ENCODE measurements at regions not wholly inside any gene's neighbourhood (a gene's known extent, or its start where the extent isn't known, plus 50 kb on each side); places are given as distances from the start of the nearest gene placed in this dataset.
"Not testable (repeated sequence)": the region's sequence is repeated elsewhere in the genome, so short reads cannot be mapped to it uniquely, and the experiment has no call there.

DNA sequence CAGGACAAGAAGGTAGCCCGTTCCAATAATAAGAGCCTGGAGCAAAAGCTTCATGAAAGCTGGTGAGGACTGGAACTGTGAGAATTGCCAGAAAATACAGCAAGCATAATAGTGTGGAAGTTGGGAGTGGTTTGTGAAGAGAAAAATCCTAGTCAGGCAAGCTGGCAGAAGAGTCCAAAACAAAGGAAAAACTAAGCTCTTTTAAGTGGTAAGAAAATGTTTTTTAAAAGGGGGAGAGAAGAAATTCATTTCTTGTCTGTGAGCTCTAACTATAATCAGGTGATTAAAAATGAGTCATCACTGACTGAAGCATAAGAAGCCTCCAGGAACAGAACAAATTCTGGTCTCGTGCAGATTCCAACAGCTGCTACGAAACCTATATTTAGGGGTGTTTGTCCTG lies 102.6 kb downstream of the CAAP1 start:
- no peak for DNase-seq (ENCODE audit: low read depth)

DNA sequence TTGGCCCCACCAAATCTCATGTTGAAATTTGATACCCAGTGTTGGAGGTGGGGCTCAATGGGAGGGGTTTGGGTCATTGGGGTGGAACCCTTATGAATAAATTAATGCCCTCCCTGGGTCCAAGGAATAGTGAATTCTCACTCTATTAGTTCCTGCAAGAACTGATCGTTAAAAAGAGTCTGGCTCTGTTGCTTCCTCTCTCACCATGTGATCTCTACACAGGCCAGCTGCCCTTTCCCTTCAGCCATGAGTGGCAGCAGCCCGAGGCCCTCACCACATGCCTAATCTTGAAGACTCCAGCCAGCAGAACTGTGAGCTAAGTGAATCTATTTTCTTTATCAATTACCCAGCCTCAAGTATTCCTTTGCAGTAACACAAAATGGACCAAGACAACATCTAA lies 106.0 kb downstream of the CAAP1 start:
- DNase-seq (ENCODE audit: low read depth), result no peak

DNA sequence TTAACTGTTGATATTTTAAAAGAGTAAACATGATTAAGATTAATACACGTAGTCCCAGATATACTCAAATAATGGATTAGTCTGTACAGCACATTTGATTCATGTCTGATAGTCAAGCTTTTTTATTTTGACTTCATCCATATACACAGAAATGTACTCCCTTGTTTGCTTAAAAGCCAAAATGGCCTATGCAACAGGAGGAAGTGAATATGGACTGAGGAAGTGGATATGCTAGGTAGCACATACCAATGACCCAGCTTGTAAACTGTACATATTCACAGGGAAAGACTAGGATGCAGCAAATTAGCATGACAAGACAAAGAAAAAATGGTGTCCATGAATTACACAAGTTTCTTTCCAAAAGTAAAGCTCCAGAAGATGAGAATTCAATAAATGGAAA lies 109.7 kb downstream of the CAAP1 start:
- DNase-seq (ENCODE audit: low read depth), result no peak

DNA sequence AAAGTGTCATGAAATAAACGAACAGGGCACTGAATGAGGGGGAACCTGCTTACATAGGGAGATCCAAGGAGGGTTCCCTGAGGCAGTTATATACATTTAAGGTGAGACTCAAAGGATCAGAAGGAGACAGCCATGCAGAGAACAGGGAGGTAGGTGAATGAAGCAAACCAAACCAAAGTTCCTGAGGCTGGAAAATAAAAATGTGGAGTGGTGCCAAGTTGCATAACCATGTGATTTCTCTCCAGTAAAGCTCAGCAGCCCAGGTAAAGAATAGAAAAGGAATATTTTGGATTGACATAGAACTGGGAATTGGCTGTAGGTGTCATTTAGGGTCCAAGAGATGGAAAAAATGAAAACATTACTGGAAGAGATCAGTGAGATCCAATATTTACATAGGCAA lies 110.7 kb downstream of the CAAP1 start:
- DNase-seq (ENCODE audit: low read depth), result no peak

DNA sequence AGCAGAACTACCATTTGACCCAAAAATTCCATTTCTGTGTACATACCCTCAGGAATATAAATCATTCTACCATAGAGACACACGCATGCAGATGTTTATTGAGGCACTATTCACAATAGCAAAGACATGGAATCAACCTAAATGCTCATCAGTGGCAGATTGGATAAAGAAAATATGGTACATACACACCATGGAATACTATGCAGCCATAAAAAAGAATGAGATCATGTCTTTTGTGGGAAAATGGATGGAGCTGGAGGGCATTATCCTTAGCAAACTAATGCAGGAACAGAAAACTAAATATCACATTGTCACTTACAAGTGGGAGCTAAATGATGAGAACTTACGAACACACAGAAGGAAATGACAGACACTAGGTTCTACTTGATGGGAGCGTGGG lies 112.3 kb downstream of the CAAP1 start:
- not testable (repeated sequence) for DNase-seq (ENCODE audit: low read depth)

DNA sequence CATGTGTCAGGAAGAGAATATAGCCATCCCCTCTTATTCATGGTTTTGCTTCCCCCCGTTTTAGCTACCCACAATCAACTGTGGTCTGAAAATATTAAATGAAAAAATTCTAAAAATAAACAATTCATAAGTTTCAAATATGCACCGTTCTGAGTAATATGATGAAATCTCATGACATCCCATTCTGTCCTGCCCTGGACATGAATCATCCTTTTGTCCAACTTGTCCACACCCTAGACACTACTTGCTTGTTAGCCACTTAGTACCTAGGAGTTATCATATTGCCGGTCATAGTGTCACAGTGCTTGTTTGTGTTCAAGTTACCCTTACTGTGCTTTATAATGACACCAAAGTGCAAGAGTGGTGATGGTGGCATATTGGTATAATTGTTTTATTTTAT lies 113.5 kb downstream of the CAAP1 start:
- DNase-seq (ENCODE audit: low read depth), result no peak

DNA sequence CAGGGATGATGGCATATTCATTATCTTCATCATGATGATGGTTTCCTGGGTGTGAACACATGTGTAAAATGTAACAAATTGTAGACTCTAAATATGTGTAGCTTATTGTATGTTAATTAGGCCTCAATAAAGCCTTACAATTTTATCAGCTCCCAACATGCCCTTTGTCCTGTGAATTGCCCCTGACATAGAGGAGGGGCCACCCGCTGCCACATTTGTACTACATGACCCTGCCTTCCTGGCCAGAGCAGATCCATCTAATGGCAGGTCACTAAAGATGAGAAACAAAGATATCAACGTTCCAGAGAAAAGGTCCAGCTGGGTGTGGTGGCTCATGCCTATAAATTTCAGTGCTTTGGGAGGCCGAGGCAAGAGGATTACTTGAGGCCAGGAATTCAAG lies 117.2 kb downstream of the CAAP1 start:
- no peak for DNase-seq (ENCODE audit: low read depth)

DNA sequence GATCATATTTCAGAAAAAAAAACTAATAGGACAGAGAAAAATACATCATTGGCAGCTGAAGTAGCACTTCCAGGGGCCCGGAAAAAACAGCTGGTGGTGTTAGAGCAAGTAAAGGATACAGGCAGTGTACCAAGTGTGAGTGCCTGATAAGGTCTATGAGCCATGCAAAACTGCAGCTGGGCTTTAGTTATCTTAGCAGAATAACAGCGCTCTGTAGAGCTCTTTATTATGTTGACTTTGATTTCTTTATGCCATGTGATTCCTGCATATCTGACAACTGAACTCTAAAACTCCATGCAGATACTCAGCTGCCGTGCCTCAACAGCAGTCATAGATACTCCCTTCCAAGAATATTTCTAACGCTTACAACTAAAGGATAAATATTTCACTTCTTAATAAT lies 119.5 kb downstream of the CAAP1 start:
- DNase-seq (ENCODE audit: low read depth), result no peak

DNA sequence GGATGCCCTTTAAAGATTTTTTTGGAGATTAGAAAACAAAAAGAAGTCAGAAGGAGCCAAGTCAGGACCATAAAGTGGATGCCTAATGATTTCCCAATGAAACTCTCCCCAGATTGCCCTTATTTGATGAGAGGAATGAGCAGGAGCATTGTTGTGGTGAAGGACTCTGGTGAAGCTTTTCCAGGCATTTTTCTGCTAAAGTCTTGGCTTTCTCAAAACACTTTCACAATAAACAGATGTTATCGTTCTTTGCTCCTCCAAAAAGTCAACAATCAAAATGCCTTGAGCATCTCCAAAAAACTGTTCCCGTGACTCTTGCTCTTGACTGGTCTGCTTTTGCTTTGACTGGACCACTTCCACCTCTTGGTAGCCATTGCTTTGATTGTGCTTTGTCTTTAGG lies 121.8 kb downstream of the CAAP1 start:
- DNase-seq (ENCODE audit: low read depth), result no peak

DNA sequence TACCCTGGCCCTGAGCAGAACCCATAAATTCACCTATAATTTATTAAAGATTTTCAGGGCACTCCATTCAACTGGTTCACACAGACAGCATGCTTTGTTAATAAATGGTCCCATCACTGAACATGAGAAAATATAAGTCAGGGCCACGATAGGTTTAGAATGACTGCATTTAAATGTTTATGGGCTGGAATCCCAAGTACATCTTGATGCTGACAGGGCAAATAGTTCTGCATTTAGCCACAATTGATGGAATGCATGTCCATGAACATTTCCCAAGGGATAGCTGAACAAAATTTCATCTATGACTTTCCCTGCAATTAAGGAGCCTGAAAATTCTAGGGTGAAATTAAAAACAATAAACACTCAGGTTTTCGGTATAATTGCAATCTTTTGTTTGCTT lies 124.5 kb downstream of the CAAP1 start:
- DNase-seq (ENCODE audit: low read depth), result no peak

DNA sequence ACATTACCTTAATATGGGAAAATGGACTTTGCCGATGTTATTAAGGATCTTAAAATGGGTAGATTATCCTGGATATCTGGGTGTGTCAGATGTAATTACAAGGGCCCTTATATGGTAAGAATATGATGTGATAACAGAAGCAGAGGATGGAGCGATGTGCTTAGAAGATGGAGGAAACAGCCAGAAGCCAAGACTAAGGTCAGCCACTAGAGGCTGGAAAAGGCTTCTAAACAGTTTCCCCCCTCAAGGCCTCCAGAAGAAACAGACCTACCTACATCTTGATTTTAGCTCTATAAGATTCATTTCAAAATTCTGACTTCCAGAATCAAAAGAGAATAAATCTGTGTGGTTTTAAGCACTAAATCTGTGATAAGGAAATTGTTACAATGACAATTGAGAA lies 131.9 kb downstream of the CAAP1 start:
- no peak for DNase-seq (ENCODE audit: low read depth)

DNA sequence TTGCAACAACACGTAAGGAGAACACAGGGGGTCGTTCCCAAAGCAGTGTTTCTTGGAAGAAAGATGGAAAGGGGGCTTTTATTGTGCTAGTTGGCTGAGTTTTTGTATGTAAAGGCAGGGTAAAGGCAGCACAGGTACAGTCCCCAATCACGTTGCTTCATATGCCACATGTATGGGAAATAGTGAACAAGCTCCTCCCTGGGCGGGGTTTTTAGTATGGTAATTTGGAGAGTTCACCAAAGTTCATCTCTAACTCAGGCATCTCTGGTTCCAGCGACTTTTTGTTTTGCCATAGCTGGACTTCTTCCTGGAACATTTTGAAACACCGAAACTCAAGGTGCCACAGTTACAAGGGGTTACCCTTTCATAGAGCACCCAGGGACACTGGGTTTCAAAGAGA lies 133.9 kb downstream of the CAAP1 start:
- no peak for DNase-seq (ENCODE audit: low read depth)

DNA sequence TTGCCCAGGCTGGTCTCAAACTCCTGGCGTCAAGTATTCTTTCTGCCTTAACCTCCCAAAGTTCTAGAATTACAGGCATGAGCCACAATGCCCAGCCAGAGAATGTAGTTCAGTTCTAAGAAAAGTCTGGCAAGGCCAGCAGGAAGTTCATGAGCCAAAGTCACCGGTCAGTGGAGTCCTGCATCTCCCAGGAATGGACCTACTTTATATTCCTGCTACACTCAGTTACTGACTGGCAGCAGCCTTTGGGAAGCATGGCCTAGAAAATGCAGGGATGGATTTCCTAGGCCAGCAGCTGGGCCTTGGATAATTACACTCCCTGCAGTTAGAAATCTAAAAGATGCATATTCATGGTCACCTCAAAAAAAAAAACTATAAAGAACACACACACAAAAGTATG lies 135.7 kb downstream of the CAAP1 start:
- no peak for DNase-seq (ENCODE audit: low read depth)

DNA sequence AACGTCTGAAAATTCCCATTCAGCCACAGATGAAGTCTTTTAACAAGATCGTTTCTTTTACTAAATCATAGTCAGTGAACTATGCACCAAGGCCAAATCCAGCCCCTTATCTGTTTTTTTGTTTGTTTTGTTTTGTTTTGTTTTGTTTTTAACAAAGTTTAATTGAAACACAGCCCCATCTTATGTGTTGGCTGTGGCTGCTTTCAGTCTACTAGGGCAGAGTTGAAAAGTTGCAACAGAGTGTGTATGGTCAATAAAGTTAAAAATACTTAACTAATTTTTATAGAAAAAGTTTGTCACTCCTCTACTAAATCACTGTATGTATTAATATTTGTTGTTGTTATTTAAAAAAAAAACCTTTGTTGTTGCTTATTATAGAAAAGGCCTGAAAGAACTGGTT lies 137.1 kb downstream of the CAAP1 start:
- no peak for DNase-seq (ENCODE audit: low read depth)

DNA sequence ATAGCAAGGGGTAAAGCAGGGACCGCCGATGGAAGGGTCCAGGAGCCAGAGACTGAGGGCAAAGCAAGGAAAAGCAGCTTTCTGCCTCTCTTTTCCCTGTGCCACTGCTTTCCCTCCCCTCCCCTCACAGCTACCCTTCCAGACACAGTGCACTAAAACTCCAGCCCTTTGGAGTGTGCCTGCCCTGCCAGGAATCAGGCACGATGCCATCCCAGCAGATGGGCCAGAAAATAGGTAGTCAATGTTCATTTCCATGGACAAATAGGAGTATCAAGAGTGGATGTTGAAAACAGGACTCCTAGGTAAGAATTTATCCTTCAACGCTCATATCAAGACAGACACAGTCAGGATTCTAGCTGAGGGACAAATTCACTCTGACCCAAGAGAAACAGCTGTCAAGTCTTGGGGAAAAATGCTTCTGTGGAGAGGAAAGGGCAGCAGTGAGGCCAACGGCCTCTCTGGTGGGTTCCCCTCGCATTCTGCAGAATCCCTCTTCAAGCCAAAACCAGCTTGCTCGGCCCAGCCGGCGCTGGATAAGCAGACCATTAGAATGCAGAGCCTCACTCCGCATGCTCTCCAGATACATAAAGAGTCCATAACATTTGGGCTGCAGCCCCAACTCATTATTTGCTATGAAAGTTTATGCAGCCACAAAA lies 138.0 kb downstream of the CAAP1 start:
- no peak for DNase-seq (ENCODE audit: low read depth)

DNA sequence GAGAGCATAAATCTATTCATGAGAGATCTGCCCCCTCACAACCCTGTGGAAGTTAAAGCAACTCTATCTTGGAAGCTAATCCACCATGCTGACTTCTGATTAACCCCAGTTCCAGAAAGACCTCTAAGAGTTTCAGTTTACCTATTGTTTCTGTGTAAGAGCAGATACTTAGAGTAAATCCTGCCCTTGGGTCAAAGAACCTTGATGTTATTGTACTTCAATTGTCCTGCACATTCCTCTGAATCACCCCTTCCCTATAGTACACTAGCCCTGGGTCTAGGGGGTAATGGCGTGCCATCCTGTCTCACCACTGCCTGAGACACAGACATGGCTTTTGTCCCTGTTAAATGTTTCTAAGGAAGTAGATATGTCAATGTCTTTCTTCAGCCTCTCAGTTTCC lies 138.6 kb downstream of the CAAP1 start:
- no peak for DNase-seq (ENCODE audit: low read depth)

DNA sequence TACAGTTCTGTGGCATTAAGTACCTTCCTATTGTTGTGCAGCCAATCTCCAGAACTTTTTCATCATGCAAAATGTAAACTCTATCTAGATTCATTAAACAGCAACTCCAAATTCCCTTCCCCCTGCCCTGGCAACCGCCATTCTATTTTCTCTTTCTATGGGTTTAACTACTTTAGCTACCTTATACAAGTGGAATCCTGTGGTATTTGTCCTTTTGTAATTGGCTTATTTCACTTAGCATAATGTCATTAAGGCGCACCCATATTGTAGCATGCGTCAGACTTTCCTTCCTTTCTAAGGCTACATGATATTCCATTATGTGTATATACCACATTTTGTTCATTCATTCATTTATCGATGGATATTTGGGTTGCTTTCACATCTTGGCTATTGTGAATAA lies 142.4 kb downstream of the CAAP1 start:
- DNase-seq (ENCODE audit: low read depth), result no peak

DNA sequence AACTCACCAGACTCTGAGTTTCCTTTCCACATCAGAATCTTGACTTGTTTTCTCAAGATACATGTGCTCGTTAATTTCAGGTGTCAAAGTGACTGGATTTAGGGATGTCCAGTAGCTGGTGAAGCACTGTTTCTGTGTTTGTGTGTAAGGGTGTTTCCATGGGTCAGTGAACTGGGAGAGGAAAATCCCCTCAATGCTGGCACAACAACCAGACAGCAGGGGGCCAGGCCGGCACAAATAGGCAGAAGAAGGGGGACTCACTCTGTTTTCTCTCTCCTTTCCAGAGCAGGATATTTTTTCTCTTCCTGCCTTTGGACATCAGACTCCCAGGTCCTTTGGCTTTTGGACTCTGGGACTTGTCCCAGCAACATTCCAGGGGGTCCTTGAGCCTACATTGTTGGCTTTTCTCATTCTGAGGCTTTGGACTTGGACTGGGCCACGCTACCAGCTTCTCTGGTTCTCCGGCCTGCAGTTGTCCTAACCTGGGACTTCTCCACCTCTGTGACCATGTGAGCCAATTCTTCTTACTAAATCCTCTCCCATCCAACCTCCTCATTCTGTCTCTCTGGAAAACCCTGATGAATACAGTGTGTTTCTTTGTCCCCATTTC lies 144.0 kb downstream of the CAAP1 start:
- no peak for DNase-seq (ENCODE audit: low read depth)

DNA sequence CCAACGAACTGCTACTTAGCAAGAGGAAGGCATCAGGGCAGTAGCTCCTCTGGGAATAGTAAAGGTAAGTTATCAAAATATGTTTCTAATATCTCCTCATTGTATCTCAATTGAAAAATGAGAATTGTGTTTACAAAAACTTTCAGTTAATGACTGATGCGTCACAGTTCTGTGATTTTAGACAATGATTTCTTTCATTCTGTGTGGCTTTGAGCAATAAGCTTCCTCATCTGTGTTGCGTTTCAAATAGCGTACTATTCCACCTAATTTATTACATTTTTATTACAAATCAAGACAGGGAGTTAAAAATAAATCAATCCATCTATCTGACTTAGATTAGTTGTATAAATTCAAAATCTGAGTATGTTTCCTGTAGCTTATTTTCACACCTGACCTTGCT lies 145.0 kb downstream of the CAAP1 start:
- DNase-seq (ENCODE audit: low read depth), result no peak

DNA sequence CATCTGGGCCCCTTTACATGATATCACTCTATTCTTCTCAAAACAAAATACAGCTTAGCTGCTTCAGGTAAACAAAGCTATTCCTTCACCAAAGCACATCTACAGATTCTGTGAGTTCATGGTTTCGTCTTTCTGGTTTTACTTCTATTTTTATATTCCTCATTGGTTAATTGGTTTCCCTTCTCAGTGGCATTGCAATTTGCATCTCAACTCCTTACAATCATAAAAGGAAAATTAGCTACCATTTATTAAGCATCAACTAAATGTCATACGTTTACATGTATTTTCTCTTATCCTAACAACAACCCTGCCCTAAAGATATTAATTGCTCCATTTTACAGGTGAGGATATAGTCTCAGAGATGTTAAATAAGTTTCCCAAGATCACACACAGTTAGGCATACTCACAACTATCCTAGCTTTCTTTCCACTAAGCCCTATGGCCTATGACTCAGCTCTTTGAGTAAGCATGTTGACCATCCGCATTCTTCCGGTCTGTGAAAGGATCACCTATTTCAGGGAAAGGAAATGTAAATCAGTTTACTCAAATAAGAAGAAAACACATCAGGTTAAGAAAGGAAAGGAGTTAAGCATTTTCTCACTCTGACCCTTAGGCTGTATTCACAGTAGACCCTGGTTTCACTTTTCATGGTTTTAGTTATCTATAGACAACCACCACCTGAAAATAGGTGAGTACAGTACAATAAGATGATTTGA lies 146.1 kb downstream of the CAAP1 start:
- DNase-seq (ENCODE audit: low read depth), result no peak

DNA sequence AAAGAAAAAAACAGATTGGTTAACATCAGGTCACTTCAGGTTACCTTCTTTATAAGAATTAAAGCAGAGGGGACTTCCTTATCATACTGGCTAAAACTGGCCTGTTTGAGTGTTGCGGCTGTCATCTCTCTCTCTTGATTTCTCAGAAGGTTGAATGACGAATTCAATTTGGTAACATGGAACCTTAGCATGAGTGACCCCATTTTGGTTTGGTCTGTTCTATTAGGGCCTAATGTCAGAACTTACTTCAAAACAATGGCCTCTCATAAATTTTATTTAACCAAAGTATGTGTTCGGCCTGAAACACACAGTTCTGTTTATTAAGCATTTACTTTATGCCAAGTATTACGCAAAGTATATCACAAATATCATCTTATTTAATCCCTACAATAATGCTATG lies 147.5 kb downstream of the CAAP1 start:
- DNase-seq (ENCODE audit: low read depth), result no peak

DNA sequence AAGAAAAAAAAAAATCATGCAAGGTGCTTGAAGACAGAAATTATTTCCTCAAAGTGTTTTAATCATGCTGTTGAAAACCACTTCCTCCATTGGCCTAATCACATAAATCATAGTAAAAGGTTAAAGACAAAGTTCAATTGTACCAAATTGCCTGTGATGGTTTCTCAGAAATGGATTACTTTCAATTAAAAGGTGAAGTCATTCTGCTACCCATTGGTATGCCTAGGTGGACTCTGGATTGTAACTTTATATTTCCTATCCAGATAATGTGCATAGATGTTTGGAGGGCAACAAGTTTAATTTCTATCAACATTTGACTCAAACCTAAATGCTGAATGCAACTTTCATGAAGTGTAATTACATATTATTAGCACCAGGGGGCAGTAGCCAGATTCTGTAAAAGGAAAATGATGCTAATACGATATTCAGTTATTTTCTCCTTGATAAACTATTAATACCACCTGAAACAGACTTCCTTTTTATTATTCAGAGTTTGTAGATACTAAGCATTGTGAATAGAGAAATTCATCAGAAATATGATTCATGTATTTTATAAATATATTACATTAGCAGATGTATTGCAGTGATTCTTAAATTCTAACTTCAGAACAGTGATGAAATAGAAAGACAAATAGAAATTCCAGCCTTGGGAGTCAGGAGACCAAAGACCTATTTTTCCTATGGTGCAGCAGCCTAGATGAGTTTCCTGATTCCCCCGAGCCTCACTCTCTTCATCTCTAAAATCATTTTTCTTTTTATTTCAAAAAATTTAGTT lies 148.2 kb downstream of the CAAP1 start:
- DNase-seq (ENCODE audit: low read depth), result peak; percentile 2

Data from GM04504 (cell line).